C4-2B (cell line): ENCODE measurements at regions not wholly inside any gene's neighbourhood (a gene's known extent, or its start where the extent isn't known, plus 50 kb on each side); places are given as distances from the start of the nearest gene placed in this dataset.
"Not testable (repeated sequence)": the region's sequence is repeated elsewhere in the genome, so short reads cannot be mapped to it uniquely, and the experiment has no call there.

ENCODE experiments used
- H3K27ac ChIP-seq: fragments of 450-650 bp; 2 replicates; pipeline ENCODE4 v1.5.1; 2017
- ZFX ChIP-seq: fragments of 450-650 bp; IDR thresholded peaks from 2 replicates; pipeline ENCODE4 v1.6.1; 2017
- TF ChIP-seq, protein P1 (sequence below): fragments of 450-650 bp; conservative IDR thresholded peaks from 2 replicates; pipeline ENCODE4 v1.5.1; 2017; ENCODE audit warnings: mild to moderate bottlenecking

- no peak for TF ChIP-seq ZFX
- TF ChIP-seq, protein P1, sequence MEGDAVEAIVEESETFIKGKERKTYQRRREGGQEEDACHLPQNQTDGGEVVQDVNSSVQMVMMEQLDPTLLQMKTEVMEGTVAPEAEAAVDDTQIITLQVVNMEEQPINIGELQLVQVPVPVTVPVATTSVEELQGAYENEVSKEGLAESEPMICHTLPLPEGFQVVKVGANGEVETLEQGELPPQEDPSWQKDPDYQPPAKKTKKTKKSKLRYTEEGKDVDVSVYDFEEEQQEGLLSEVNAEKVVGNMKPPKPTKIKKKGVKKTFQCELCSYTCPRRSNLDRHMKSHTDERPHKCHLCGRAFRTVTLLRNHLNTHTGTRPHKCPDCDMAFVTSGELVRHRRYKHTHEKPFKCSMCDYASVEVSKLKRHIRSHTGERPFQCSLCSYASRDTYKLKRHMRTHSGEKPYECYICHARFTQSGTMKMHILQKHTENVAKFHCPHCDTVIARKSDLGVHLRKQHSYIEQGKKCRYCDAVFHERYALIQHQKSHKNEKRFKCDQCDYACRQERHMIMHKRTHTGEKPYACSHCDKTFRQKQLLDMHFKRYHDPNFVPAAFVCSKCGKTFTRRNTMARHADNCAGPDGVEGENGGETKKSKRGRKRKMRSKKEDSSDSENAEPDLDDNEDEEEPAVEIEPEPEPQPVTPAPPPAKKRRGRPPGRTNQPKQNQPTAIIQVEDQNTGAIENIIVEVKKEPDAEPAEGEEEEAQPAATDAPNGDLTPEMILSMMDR = no peak
- no peak overlapping the region for H3K27ac ChIP-seq
Measured at GRCh38 chr14:106786697-106787096, 1260.3 kb downstream of the TMEM121 start.

DNA sequence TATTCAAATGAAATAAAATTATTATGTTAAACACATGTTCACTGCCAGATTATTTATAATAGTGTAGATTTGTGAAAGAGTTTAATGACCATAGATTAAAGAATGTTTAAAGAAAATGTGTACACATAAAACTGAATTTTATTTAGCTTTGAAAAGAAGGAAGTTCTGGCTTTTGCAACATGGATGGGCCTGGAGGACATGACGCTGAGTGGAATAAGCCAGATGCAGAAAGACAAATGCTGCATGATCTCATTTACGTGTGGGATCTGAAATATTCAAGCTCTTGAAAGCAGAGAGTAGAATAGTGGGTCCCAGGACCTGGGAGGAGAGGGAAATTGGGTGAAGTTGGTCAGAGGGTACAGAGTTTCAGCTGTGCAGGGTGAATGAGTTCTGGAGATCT, 1261.2 kb downstream of the TMEM121 start:
- no peak for TF ChIP-seq ZFX
- TF ChIP-seq, protein P1 = no peak
- H3K27ac ChIP-seq = no peak overlapping the region

- no peak for TF ChIP-seq ZFX
- TF ChIP-seq, protein P1 = no peak
- no peak overlapping the region for H3K27ac ChIP-seq
Measured at GRCh38 chr14:106788534-106788933, 1262.2 kb downstream of the TMEM121 start.

GRCh38 chr14:106789318-106789717, 1262.9 kb downstream of the TMEM121 start:
- TF ChIP-seq ZFX = no peak
- TF ChIP-seq, protein P1 = no peak

GRCh38 chr14:106790189-106791036, 1264.0 kb downstream of the TMEM121 start:
- TF ChIP-seq ZFX = no peak
- TF ChIP-seq, protein P1 = peak; percentile 98
- H3K27ac ChIP-seq = no peak overlapping the region

More at GRCh38 chr14:106789318-106789717, 1262.9 kb downstream of the TMEM121 start:
- H3K27ac ChIP-seq = no peak overlapping the region

DNA sequence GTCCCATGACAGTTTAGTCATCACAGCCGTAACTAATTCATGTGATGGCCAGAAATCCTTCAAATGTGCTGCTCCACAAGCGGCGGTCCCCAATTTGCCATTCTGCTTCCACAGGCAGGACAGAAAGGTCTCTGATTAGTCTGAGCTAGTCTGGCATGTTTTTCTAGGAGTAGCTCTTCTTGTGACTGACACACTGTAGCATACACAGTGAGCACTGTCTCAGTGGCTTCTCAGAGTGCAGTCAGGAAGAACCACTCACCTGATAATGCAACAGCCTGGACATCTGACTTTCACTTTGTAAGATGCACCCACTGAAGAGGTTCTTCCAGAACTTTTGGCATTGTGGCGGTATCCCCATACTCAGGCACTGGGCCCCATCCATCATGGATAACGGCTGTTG, 1266.2 kb downstream of the TMEM121 start:
- TF ChIP-seq ZFX = no peak
- TF ChIP-seq, protein P1 = no peak
- no peak overlapping the region for H3K27ac ChIP-seq

DNA sequence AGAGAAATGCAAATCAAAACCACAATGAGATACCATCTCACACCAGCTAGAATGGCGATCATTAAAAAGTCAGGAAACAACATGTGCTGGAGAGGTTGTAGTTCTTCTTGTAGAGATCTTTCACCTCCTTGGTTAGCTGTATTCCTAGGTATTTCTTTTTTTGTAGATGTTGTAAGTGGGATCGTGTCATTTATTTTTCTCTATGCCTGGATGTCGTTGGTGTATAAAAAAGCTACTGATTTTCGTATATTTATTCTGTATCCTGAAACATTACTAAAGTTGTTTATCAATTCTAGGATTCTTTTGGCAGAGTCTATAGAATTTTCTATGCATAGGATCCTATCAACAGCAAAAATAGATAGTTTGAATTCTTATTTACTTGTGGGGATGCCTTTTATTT, 1271.8 kb downstream of the TMEM121 start:
- not testable (repeated sequence) for H3K27ac ChIP-seq
